Neural cell (in vitro differentiated cells): ENCODE measurements at regions not wholly inside any gene's neighbourhood (a gene's known extent, or its start where the extent isn't known, plus 50 kb on each side); places are given as distances from the start of the nearest gene placed in this dataset.
"Not testable (repeated sequence)": the region's sequence is repeated elsewhere in the genome, so short reads cannot be mapped to it uniquely, and the experiment has no call there.

ENCODE experiments used
- CTCF ChIP-seq: fragments of 450-650 bp; IDR thresholded peaks from 2 replicates; pipeline ENCODE4 v1.5.1; 2014; ENCODE audit warnings: antibody characterized with exemption, mild to moderate bottlenecking, moderate library complexity; ENCODE audit not compliant: poor library complexity, severe bottlenecking
- EP300 ChIP-seq: fragments of 450-650 bp; conservative IDR thresholded peaks from 2 replicates; pipeline ENCODE4 v1.6.1; 2014; ENCODE audit warnings: antibody characterized with exemption, mild to moderate bottlenecking, moderate library complexity; ENCODE audit not compliant: poor library complexity, severe bottlenecking
- EZH2 ChIP-seq: fragments of 200-600, 300-800 bp; shearing (Covaris generic), sonication (generic); IDR thresholded peaks from 2 replicates; pipeline ENCODE4 v1.6.1; 2014; ENCODE audit warnings: antibody characterized with exemption, low read length, borderline replicate concordance, mild to moderate bottlenecking; ENCODE audit not compliant: insufficient read depth, poor library complexity, severe bottlenecking
- MXI1 ChIP-seq: fragments of 450-650 bp; conservative IDR thresholded peaks from 2 replicates; pipeline ENCODE4 v1.6.1; 2014; ENCODE audit warnings: antibody characterized with exemption, mild to moderate bottlenecking; ENCODE audit not compliant: poor library complexity, severe bottlenecking
- POLR2AphosphoS5 ChIP-seq: IDR thresholded peaks from 2 replicates; pipeline ENCODE4 v1.6.1; 2012
- RAD21 ChIP-seq: fragments of 450-650 bp; conservative IDR thresholded peaks from 2 replicates; pipeline ENCODE4 v1.6.1; 2014; ENCODE audit warnings: antibody characterized with exemption, mild to moderate bottlenecking, moderate library complexity
- SMC3 ChIP-seq: fragments of 450-650 bp; conservative IDR thresholded peaks from 2 replicates; pipeline ENCODE4 v1.6.1; 2014; ENCODE audit warnings: antibody characterized with exemption, mild to moderate bottlenecking, moderate library complexity; ENCODE audit not compliant: poor library complexity
- TAF1 ChIP-seq: IDR thresholded peaks from 2 replicates; pipeline ENCODE4 v1.6.1; 2012; ENCODE audit warnings: low read depth
- TF ChIP-seq, protein P1 (sequence below): IDR thresholded peaks from 2 replicates; pipeline ENCODE4 v1.6.1; 2012; ENCODE audit warnings: borderline replicate concordance

DNA sequence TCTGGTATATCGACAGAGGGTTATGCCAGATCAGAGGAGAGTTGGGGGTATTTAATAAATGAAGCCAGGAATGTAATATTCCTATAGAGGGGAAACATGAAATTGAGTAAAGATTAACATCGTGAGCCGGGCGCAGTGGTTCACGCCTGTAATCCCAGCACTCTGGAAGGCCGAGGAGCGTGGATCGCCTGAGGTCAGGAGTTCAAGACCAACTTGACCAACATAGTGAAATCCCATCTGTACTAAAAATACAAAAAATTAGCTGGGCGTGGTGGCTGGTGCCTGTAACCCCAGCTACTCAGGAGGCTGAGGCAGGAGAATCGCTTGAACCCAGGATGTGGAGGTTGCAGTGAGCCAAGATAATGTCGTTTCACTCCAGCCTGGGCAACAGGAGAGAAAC lies 112.4 kb upstream of the ZNF184 start:
- not testable (repeated sequence) for TF ChIP-seq CTCF, EP300, TAF1, POLR2AphosphoS5, RAD21, SMC3, EZH2, MXI1
- TF ChIP-seq, protein P1, sequence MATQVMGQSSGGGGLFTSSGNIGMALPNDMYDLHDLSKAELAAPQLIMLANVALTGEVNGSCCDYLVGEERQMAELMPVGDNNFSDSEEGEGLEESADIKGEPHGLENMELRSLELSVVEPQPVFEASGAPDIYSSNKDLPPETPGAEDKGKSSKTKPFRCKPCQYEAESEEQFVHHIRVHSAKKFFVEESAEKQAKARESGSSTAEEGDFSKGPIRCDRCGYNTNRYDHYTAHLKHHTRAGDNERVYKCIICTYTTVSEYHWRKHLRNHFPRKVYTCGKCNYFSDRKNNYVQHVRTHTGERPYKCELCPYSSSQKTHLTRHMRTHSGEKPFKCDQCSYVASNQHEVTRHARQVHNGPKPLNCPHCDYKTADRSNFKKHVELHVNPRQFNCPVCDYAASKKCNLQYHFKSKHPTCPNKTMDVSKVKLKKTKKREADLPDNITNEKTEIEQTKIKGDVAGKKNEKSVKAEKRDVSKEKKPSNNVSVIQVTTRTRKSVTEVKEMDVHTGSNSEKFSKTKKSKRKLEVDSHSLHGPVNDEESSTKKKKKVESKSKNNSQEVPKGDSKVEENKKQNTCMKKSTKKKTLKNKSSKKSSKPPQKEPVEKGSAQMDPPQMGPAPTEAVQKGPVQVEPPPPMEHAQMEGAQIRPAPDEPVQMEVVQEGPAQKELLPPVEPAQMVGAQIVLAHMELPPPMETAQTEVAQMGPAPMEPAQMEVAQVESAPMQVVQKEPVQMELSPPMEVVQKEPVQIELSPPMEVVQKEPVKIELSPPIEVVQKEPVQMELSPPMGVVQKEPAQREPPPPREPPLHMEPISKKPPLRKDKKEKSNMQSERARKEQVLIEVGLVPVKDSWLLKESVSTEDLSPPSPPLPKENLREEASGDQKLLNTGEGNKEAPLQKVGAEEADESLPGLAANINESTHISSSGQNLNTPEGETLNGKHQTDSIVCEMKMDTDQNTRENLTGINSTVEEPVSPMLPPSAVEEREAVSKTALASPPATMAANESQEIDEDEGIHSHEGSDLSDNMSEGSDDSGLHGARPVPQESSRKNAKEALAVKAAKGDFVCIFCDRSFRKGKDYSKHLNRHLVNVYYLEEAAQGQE = not testable (repeated sequence)
